A673 (cell line): ENCODE measurements at regions not wholly inside any gene's neighbourhood (a gene's known extent, or its start where the extent isn't known, plus 50 kb on each side); places are given as distances from the start of the nearest gene placed in this dataset.
A peak's percentile ranks its signal among the peaks of the same experiment; 100 is the strongest.

ENCODE experiments used
- BruUV-seq: library from RNA; stranded (reverse); fragments of 400-500 nt; replicated peaks from 2 replicates; lab custom pipeline; 2021; lab: Mats Ljungman, UMichigan
- CTCF ChIA-PET: fragments of 300-600 bp; sonication (Branson Sonifier 250); formaldehyde crosslinking; loops from one replicate; lab custom pipeline; 2022; ENCODE audit warnings: antibody characterized with exemption; lab: Charles Lee
- POLR2A ChIA-PET: fragments of 300-600 bp; sonication (Branson Sonifier 250); formaldehyde crosslinking; loops from one replicate; lab custom pipeline; 2022; ENCODE audit warnings: antibody characterized with exemption; ENCODE audit not compliant: low non-redundant PET; lab: Charles Lee
- DNase-seq: peaks from one replicate; pipeline ENCODE4 v3.0.0-alpha.2; 2015; ENCODE audit warnings: low spot score
- H3K27ac ChIP-seq: fragments of 200-600 bp; sonication (generic); 2 replicates; pipeline ENCODE4 v1.5.1; 2016; ENCODE audit warnings: mixed run types, low read depth, mild to moderate bottlenecking, mixed read lengths, antibody characterized with exemption, low read length; ENCODE audit not compliant: poor library complexity, severe bottlenecking
- H3K27me3 ChIP-seq: fragments of 200-600 bp; sonication (generic); replicated peaks from 2 replicates; pipeline ENCODE4 v1.6.1; 2017; ENCODE audit warnings: mixed run types, low read depth, mild to moderate bottlenecking, mixed read lengths, antibody characterized with exemption, low read length; ENCODE audit not compliant: insufficient read depth, poor library complexity
- H3K36me3 ChIP-seq: fragments of 200-600 bp; sonication (generic); 2 replicates; pipeline ENCODE4 v1.6.1; 2016; ENCODE audit warnings: mixed run types, mild to moderate bottlenecking, mixed read lengths, antibody characterized with exemption, low read length; ENCODE audit not compliant: insufficient read depth, poor library complexity, severe bottlenecking
- H3K4me1 ChIP-seq: fragments of 200-600 bp; sonication (generic); 2 replicates; pipeline ENCODE4 v1.6.1; 2017; ENCODE audit warnings: mixed run types, mild to moderate bottlenecking, mixed read lengths, antibody characterized with exemption, low read length; ENCODE audit not compliant: insufficient read depth, poor library complexity, severe bottlenecking
- H3K4me3 ChIP-seq: fragments of 200-600 bp; sonication (generic); 2 replicates; pipeline ENCODE4 v1.5.1; 2016; ENCODE audit warnings: low read depth, mixed run types, mild to moderate bottlenecking, mixed read lengths, low read length; ENCODE audit not compliant: poor library complexity, severe bottlenecking
- H3K9me3 ChIP-seq: fragments of 200-600 bp; sonication (generic); 2 replicates; pipeline ENCODE4 v1.6.1; 2016; ENCODE audit warnings: mixed run types, low read depth, mild to moderate bottlenecking, mixed read lengths, antibody characterized with exemption, low read length; ENCODE audit not compliant: poor library complexity, severe bottlenecking
- EZH2 ChIP-seq: fragments of 200-600 bp; sonication (generic); IDR thresholded peaks from 2 replicates; pipeline ENCODE4 v1.6.1; 2017; ENCODE audit warnings: borderline replicate concordance, low read depth, mild to moderate bottlenecking, mixed read lengths, antibody characterized with exemption, low read length; ENCODE audit not compliant: poor library complexity, severe bottlenecking
- intact Hi-C: fragments of 100-400 bp; cut with micrococcal nuclease; formaldehyde crosslinking; loops from one replicate; pipeline ENCODE4 v1.10.0; 2022; ENCODE audit not compliant: unreplicated experiment
- TF ChIP-seq, protein P1 (sequence below): fragments of 300-800, 200-600 bp; sonication (generic); conservative IDR thresholded peaks from 2 replicates; pipeline ENCODE4 v1.5.1; 2017; ENCODE audit warnings: low read depth, mild to moderate bottlenecking, antibody characterized with exemption, low read length, moderate library complexity, mixed read lengths

DNA sequence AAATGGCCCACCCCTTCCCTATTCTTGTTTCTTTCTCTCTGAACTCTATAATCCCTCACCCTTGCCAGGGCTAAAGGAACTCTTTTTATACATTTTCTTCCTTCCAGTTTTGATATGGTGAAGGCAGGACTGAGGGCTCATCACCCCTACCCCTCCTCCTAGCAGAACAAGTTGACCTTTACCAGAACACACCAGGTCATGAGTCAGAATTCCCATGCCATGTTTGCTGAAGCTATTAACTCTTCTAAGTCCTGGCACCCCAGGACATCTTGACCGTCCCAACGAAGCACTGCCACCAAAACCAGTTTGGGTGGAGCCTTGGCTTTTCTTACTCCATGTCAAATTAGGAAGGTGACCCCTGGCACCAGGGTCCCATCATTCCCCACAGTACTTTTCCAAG, 57.5 kb upstream of the DYNLT3 start:
- BruUV-seq: no TSS peak
- H3K36me3 ChIP-seq: no peaks in the 10 kb centered on the region
- no peaks in the 10 kb centered on the region for H3K9me3 ChIP-seq
- CTCF ChIA-PET: no interaction called here
- H3K4me3 ChIP-seq: no peak overlapping the region
- DNase-seq: no peak
- no peak overlapping the region for H3K27ac ChIP-seq
- POLR2A ChIA-PET: no interaction called here
- TF ChIP-seq, protein P1, sequence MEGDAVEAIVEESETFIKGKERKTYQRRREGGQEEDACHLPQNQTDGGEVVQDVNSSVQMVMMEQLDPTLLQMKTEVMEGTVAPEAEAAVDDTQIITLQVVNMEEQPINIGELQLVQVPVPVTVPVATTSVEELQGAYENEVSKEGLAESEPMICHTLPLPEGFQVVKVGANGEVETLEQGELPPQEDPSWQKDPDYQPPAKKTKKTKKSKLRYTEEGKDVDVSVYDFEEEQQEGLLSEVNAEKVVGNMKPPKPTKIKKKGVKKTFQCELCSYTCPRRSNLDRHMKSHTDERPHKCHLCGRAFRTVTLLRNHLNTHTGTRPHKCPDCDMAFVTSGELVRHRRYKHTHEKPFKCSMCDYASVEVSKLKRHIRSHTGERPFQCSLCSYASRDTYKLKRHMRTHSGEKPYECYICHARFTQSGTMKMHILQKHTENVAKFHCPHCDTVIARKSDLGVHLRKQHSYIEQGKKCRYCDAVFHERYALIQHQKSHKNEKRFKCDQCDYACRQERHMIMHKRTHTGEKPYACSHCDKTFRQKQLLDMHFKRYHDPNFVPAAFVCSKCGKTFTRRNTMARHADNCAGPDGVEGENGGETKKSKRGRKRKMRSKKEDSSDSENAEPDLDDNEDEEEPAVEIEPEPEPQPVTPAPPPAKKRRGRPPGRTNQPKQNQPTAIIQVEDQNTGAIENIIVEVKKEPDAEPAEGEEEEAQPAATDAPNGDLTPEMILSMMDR: no peak
- no peak for TF ChIP-seq EZH2
- H3K27me3 ChIP-seq: no peaks in the 10 kb centered on the region
- H3K4me1 ChIP-seq: peaks cover 4% of the 10 kb centered on the region
- intact Hi-C loops: loop anchor here (5.0 kb wide), 1 partner anchor 158 kb away; no protein-coding TSS in a partner anchor

DNA sequence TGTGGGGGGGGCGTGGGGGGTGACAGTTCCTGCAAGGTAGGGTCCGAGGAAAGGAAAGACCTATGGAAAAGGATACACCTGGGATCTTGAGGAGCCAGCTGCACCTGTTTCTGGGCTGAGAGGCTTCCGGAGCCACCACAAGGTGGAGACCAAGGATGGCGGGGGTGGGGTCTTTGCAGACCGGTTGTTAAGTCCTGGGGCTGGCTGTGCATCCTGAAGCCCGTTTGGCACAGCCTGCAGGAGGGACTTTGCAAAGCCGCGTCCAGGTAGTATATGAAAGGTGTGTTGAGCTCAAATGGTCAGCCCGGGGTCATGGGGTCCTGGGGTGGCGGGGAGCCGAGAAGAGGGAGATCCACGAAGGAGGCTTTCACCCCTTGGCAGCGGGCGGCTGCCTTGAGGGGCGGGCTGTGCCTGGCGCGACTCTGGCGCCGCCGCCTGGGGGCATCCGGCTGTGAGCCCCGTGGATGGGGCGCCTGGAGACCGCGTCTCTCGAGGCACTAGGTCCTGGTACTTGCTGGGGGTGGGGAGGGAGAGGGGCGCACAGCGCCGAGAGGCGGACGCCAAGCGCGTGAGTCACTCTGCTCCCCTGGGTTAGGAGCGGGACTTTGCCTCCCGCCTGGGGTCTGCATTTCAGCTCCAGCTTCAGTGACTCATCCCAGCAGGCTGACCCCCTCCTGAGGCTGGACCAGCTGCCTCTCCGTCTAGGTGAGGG, 58.2 kb upstream of the DYNLT3 start:
- Histone ChIP-seq H3K9me3 (no peaks in the 10 kb centered on the region), H3K27ac (peak overlapping the region; percentile 18), H3K36me3 (no peaks in the 10 kb centered on the region), H3K4me1 (peaks cover 4% of the 10 kb centered on the region), H3K4me3 (peak overlapping the region; percentile 66), H3K27me3 (no peaks in the 10 kb centered on the region)
- ChIA-PET CTCF (no interaction called here), POLR2A (no interaction called here)
- peak; percentile 90 for DNase-seq
- intact Hi-C loops: loop anchor here (5.0 kb wide), 1 partner anchor 158 kb away; no protein-coding TSS in a partner anchor
- TF ChIP-seq EZH2: no peak
- TF ChIP-seq, protein P1: peak; percentile 61
- BruUV-seq: no TSS peak

- POLR2A ChIA-PET: no interaction called here
- CTCF ChIA-PET: no interaction called here
- intact Hi-C loops: loop anchor here (5.0 kb wide), 1 partner anchor 159 kb away; no protein-coding TSS in a partner anchor
These were observed 59.0 kb upstream of the DYNLT3 start for GRCh38 chrX:37906357-37906756.

More at GRCh38 chrX:37906357-37906756, 59.0 kb upstream of the DYNLT3 start:
- TF ChIP-seq EZH2: no peak
- TF ChIP-seq, protein P1: no peak
- DNase-seq: no peak
- Histone ChIP-seq H3K4me3 (peak overlapping the region; percentile 66), H3K27me3 (no peaks in the 10 kb centered on the region), H3K36me3 (no peaks in the 10 kb centered on the region), H3K4me1 (peaks cover 7% of the 10 kb centered on the region), H3K9me3 (no peaks in the 10 kb centered on the region), H3K27ac (peak overlapping the region; percentile 18)
- BruUV-seq: TSS peak; percentile 70
